Neural progenitor cell (in vitro differentiated cells): ENCODE measurements at regions not wholly inside any gene's neighbourhood (a gene's known extent, or its start where the extent isn't known, plus 50 kb on each side); places are given as distances from the start of the nearest gene placed in this dataset.

Experiments used
- EZH2phosphoT487 ChIP-seq: fragments of 200-600 bp; sonication (generic); IDR thresholded peaks from 2 replicates; pipeline ENCODE4 v1.6.1; 2017; ENCODE audit warnings: antibody characterized with exemption
- TF ChIP-seq, protein P1 (sequence below): fragments of 200-600 bp; sonication (generic); IDR thresholded peaks from 2 replicates; pipeline ENCODE4 v1.5.1; 2017; ENCODE audit warnings: antibody characterized with exemption, mild to moderate bottlenecking

DNA sequence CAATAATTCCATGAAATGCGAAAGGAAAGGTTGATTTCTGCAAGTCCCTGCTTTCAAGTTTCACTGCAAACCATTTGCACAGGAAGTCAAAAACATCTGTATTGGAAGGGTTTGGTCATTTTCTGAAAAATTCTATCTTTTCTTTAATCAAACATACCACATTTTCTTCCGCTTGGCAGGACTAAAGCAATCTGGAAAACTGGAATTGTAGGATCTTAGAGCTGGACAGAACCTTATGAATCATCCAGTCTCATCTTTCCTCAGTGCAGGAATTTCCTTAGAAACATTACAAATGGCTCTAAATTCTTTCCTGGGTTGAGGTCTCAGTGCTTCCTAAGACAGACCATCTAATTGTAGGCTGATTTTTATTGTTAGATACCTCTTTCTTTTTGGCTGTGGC lies 111.5 kb upstream of the ELAC2 start:
- TF ChIP-seq, protein P1, sequence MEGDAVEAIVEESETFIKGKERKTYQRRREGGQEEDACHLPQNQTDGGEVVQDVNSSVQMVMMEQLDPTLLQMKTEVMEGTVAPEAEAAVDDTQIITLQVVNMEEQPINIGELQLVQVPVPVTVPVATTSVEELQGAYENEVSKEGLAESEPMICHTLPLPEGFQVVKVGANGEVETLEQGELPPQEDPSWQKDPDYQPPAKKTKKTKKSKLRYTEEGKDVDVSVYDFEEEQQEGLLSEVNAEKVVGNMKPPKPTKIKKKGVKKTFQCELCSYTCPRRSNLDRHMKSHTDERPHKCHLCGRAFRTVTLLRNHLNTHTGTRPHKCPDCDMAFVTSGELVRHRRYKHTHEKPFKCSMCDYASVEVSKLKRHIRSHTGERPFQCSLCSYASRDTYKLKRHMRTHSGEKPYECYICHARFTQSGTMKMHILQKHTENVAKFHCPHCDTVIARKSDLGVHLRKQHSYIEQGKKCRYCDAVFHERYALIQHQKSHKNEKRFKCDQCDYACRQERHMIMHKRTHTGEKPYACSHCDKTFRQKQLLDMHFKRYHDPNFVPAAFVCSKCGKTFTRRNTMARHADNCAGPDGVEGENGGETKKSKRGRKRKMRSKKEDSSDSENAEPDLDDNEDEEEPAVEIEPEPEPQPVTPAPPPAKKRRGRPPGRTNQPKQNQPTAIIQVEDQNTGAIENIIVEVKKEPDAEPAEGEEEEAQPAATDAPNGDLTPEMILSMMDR = no peak
- TF ChIP-seq EZH2phosphoT487 = no peak
